SU-DHL-6 (cell line): ENCODE measurements at regions not wholly inside any gene's neighbourhood (a gene's known extent, or its start where the extent isn't known, plus 50 kb on each side); places are given as distances from the start of the nearest gene placed in this dataset.

Experiments
- H2AFZ ChIP-seq: fragments of 200-600 bp; sonication (generic); 2 replicates; pipeline ENCODE4 v1.6.1; 2014; ENCODE audit warnings: low read depth, mild to moderate bottlenecking, moderate library complexity, mixed read lengths, antibody characterized with exemption, low read length; ENCODE audit not compliant: severe bottlenecking
- H3F3A ChIP-seq: fragments of 200-600 bp; shearing (Covaris generic); 2 replicates; pipeline ENCODE4 v1.6.0; 2016; ENCODE audit warnings: antibody characterized with exemption, mild to moderate bottlenecking; ENCODE audit not compliant: insufficient read depth
- H3K27ac ChIP-seq: fragments of 200-600 bp; sonication (generic); 2 replicates; pipeline ENCODE4 v1.5.1; 2016; ENCODE audit warnings: low read depth, mild to moderate bottlenecking, low read length, moderate library complexity, mixed read lengths
- H3K27me3 ChIP-seq: fragments of 200-600 bp; sonication (generic), shearing (Covaris generic); 2 replicates; pipeline ENCODE4 v1.6.0; 2014; ENCODE audit warnings: mild to moderate bottlenecking, low read length
- H3K36me3 ChIP-seq: fragments of 200-600 bp; sonication (generic); 2 replicates; pipeline ENCODE4 v1.6.1; 2014; ENCODE audit warnings: mild to moderate bottlenecking, low read length, mixed read lengths
- H3K4me2 ChIP-seq: fragments of 300-600, 200-600 bp; shearing (Covaris generic), sonication (generic); 2 replicates; pipeline ENCODE4 v1.6.0; 2014; ENCODE audit warnings: low read length, low read depth, mild to moderate bottlenecking; ENCODE audit not compliant: poor library complexity, severe bottlenecking
- H3K4me3 ChIP-seq: fragments of 200-600 bp; sonication (generic); 2 replicates; pipeline ENCODE4 v1.5.1; 2014; ENCODE audit warnings: antibody characterized with exemption, low read length, mild to moderate bottlenecking, mixed read lengths; ENCODE audit not compliant: insufficient read depth, poor library complexity, severe bottlenecking
- H3K79me2 ChIP-seq: fragments of 200-600 bp; sonication (generic); 2 replicates; pipeline ENCODE4 v1.6.1; 2014; ENCODE audit warnings: mild to moderate bottlenecking, low read length, moderate library complexity; ENCODE audit not compliant: insufficient read depth
- H3K9ac ChIP-seq: fragments of 200-600 bp; sonication (generic); 2 replicates; pipeline ENCODE4 v1.7.0; 2014; ENCODE audit warnings: mild to moderate bottlenecking, low read length
- H3K9me2 ChIP-seq: fragments of 200-600 bp; sonication (generic); replicated peaks from 2 replicates; pipeline ENCODE4 v1.6.1; 2014; ENCODE audit warnings: low read length; ENCODE audit not compliant: insufficient read depth
- H3K9me3 ChIP-seq: fragments of 200-600 bp; sonication (generic); 2 replicates; pipeline ENCODE4 v1.6.1; 2014; ENCODE audit warnings: low read length, mixed read lengths; ENCODE audit not compliant: insufficient read depth
- H4K20me1 ChIP-seq: fragments of 200-600 bp; sonication (generic); 2 replicates; pipeline ENCODE4 v1.6.1; 2014; ENCODE audit warnings: low read depth, mild to moderate bottlenecking, antibody characterized with exemption, low read length, moderate library complexity, mixed read lengths
- EZH2phosphoT487 ChIP-seq: fragments of 200-600 bp; sonication (generic), shearing (Covaris generic); conservative IDR thresholded peaks from 2 replicates; pipeline ENCODE4 v1.6.1; 2018; ENCODE audit warnings: mild to moderate bottlenecking, antibody characterized with exemption, low read length, moderate library complexity, mixed read lengths
- TF ChIP-seq, protein P1 (sequence below): fragments of 200-600 bp; sonication (generic); IDR thresholded peaks from one replicate; pipeline ENCODE4 v1.5.1; 2017; ENCODE audit warnings: antibody characterized with exemption, mild to moderate bottlenecking, low read length, moderate library complexity; ENCODE audit not compliant: insufficient read depth, poor library complexity, severe bottlenecking

DNA sequence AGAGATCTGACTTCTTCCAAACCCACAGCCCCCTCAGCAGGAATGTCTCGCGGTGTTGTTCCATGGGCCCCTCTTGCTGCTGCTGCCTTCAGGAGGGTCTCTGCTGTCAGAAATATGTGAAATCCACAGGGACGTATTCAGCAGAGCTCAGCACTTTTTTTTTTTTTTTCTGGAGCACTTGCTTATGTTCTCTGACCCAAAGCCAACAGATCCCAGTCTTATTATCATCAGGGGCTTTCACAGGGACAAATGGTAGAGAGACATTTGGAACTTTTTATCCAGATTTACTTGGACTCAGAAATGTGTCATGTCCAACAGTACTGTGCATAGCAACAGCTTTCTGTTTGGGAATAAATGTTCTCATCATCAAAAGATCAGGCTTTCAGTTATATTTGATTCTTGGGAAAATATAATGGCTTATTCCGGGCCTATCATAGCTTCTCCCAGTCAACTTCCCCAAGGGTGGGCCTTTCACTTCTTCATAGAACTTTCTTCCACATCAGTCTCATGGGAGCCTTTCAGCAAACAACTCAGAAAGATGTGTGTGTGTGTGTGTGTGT lies 332.7 kb downstream of the ZNF536 start:
- Histone ChIP-seq H3K9me2 (no peaks in the 10 kb centered on the region), H2AFZ (no peak overlapping the region), H3K9ac (no peak overlapping the region), H4K20me1 (no peaks in the 10 kb centered on the region), H3K4me2 (no peak overlapping the region), H3K79me2 (no peaks in the 10 kb centered on the region), H3K27me3 (no peaks in the 10 kb centered on the region), H3K4me3 (no peak overlapping the region), H3K9me3 (no peaks in the 10 kb centered on the region), H3K27ac (no peak overlapping the region), H3F3A (no peaks in the 10 kb centered on the region), H3K36me3 (no peaks in the 10 kb centered on the region)
- no peak for TF ChIP-seq EZH2phosphoT487
- TF ChIP-seq, protein P1, sequence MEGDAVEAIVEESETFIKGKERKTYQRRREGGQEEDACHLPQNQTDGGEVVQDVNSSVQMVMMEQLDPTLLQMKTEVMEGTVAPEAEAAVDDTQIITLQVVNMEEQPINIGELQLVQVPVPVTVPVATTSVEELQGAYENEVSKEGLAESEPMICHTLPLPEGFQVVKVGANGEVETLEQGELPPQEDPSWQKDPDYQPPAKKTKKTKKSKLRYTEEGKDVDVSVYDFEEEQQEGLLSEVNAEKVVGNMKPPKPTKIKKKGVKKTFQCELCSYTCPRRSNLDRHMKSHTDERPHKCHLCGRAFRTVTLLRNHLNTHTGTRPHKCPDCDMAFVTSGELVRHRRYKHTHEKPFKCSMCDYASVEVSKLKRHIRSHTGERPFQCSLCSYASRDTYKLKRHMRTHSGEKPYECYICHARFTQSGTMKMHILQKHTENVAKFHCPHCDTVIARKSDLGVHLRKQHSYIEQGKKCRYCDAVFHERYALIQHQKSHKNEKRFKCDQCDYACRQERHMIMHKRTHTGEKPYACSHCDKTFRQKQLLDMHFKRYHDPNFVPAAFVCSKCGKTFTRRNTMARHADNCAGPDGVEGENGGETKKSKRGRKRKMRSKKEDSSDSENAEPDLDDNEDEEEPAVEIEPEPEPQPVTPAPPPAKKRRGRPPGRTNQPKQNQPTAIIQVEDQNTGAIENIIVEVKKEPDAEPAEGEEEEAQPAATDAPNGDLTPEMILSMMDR = no peak

DNA sequence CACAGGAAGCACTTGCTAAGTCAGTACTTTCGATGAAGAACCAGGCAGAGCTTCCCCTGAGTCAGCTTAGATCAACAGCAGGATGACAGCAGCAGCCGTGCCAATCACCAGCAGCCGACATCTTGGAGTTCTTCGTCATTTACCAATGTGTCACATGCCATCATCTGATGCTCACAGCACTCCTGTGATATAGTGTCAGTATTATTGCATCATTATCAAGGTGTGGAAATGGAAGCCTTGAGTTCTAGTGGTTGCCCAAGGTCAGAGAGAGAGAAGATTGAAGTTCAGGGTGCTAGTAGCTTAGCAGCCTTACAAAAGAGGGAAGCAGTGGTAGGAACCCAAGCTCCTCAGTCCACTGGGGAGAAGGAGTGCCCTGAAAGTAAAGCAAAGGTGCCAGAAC lies 331.5 kb downstream of the ZNF536 start:
- no peaks in the 10 kb centered on the region for H3K79me2 ChIP-seq
- H3K9ac ChIP-seq = no peak overlapping the region
- H3K36me3 ChIP-seq = no peaks in the 10 kb centered on the region
- no peak overlapping the region for H3K4me2 ChIP-seq
- H4K20me1 ChIP-seq = no peaks in the 10 kb centered on the region
- H3K9me3 ChIP-seq = no peaks in the 10 kb centered on the region
- no peaks in the 10 kb centered on the region for H3F3A ChIP-seq
- no peaks in the 10 kb centered on the region for H3K27me3 ChIP-seq
- no peak overlapping the region for H3K4me3 ChIP-seq
- H3K27ac ChIP-seq = no peak overlapping the region
- TF ChIP-seq EZH2phosphoT487 = no peak
- TF ChIP-seq, protein P1 = no peak
- no peak overlapping the region for H2AFZ ChIP-seq
- H3K9me2 ChIP-seq = no peaks in the 10 kb centered on the region

DNA sequence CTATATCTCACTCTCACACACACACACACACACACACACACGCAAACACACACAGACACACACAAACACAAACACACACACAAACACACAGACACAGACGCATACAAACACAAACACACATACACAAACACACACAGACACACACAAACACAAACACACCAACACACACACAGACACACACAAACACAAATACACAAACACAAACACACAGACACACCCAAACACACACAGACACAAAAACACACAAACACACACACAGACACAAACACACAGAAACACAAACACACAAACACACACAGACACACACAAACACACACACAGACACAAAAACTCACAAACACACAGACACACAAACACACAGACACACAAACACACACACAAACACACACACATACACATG lies 329.0 kb downstream of the ZNF536 start:
- TF ChIP-seq EZH2phosphoT487 = no peak
- TF ChIP-seq, protein P1 = no peak
- H3F3A ChIP-seq = no peaks in the 10 kb centered on the region
- no peaks in the 10 kb centered on the region for H4K20me1 ChIP-seq
- no peaks in the 10 kb centered on the region for H3K9me2 ChIP-seq
- H3K27ac ChIP-seq = no peak overlapping the region
- no peak overlapping the region for H3K4me3 ChIP-seq
- no peaks in the 10 kb centered on the region for H3K27me3 ChIP-seq
- H3K36me3 ChIP-seq = no peaks in the 10 kb centered on the region
- H3K79me2 ChIP-seq = no peaks in the 10 kb centered on the region
- no peaks in the 10 kb centered on the region for H3K9me3 ChIP-seq
- H3K9ac ChIP-seq = no peak overlapping the region
- no peak overlapping the region for H3K4me2 ChIP-seq
- H2AFZ ChIP-seq = no peak overlapping the region
